ENCODE measurements at regions not wholly inside any gene's neighbourhood (a gene's known extent, or its start where the extent isn't known, plus 50 kb on each side); places are given as distances from the start of the nearest gene placed in this dataset.

DNA sequence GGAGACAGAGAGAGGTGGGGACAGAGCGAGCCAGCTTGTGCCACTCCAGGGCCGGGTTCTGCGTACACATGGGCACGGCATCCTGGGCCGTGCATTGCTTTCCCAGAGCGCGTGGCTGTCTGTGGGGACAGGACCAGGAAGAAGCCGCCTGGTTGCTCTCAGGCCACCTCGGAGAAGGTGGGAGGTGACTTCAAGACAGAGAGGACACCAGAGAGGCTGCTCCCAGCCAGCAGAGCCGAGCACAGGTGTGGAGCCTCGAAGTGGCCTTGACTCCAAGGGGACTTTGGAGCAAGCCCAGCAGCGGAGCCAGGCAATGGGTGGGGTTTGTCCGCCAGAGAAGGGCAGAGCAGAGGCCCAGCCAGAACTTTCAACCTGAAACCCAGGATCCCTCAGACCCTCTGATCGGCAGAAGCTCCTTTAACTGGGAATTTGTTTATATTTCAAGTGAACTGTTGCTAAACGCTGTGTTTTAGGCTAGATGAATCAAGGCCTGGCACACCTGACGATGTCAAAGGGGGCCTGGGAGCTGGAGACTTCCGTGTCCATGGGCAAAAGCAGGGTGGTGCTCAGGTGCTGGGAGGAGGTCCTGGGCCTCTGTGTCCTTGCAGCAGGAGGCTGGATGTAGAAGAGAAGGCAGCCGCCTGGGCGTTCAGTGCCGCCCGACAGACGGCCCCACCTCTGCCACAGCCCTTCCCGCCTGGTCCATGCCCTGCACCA lies 262.1 kb downstream of the DLL1 start:
- Histone ChIP-seq H3K27ac (ENCODE audit: low read length) (no peak overlapping the region), H3K4me1 (ENCODE audit: control insufficient read depth, low read depth, low read length) (no peaks in the 10 kb centered on the region), H3K4me3 (ENCODE audit: low read length) (no peak overlapping the region), H3K27me3 (ENCODE audit: control insufficient read depth, insufficient read depth, low read length) (no peaks in the 10 kb centered on the region), H3K9me3 (ENCODE audit: control insufficient read depth, low read depth, low read length) (no peaks in the 10 kb centered on the region), H3K9ac (ENCODE audit: low read length) (no peak overlapping the region), H3K36me3 (ENCODE audit: control insufficient read depth, low read depth, low read length) (no peaks in the 10 kb centered on the region)

DNA sequence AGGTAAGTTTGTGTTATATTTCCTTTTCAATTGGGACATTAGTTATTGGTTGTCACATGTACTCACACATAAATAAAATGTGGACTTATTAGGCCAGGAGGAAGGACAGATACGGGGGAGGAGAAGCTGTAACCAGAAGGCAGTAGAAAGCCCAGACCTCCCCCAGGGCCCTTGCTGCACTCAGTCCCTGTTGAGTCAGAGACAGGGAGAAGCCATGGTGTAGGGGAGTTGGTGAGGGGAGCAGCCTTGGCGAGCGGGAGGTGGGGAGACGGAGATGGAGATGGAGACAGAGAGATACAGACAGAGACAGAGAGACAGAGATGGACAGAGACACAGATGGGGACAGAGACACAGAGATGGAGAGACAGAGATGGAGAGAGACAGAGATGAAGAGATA lies 263.2 kb downstream of the DLL1 start:
- Histone ChIP-seq H3K27ac (ENCODE audit: low read length) (no peak overlapping the region), H3K9ac (ENCODE audit: low read length) (no peak overlapping the region)

DNA sequence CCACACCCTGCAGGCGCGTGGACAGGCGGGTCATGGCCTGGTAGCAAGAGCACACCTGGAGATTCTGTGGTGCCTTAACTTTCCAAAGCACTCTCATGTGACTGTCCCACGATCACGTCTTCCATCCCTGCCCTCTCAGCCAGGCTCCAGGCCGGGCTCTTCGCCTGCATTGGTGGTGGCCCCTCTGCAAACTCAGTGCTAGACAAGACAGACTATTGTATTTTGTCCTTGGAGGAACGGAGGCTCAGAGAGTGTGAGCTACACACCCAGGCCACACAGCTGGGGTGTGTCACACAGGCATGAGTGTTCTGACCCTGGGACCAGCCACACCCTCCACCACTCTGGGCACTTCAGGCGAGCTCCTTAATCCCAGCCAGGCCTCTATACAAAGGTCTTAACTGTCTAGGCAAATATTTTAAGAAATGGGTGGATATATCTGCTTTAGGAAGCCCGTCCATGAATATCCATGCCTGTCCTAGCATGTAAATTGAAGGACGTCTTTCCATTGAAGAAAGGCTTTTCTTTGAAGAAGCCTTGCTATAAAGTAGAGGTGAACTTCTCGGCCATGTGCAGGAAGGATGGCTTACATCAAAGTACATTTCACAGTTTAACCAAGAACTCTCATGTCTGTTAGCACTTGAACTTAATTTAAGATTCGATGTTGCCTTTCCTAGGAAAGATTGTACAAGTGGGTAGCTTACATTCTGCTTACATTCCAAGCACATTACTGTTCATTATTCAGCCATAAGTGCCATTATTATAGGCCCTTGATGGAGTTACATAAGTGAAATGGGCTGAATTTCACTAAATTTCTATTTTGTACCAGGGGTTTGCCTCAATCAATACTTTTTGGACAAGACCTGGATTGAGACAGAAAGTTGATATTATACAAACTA lies 263.9 kb downstream of the DLL1 start:
- no peak overlapping the region for H3K27ac ChIP-seq (ENCODE audit: low read length)
- H3K27me3 ChIP-seq (ENCODE audit: control insufficient read depth, insufficient read depth, low read length): no peaks in the 10 kb centered on the region
- H3K4me3 ChIP-seq (ENCODE audit: low read length): no peak overlapping the region
- no peaks in the 10 kb centered on the region for H3K4me1 ChIP-seq (ENCODE audit: control insufficient read depth, low read depth, low read length)
- H3K9ac ChIP-seq (ENCODE audit: low read length): no peak overlapping the region
- H3K9me3 ChIP-seq (ENCODE audit: control insufficient read depth, low read depth, low read length): no peaks in the 10 kb centered on the region
- no peaks in the 10 kb centered on the region for H3K36me3 ChIP-seq (ENCODE audit: control insufficient read depth, low read depth, low read length)

More for the DNA sequence above, 263.2 kb downstream of the DLL1 start:
- Histone ChIP-seq H3K4me3 (ENCODE audit: low read length) (no peak overlapping the region), H3K4me1 (ENCODE audit: control insufficient read depth, low read depth, low read length) (no peaks in the 10 kb centered on the region), H3K9me3 (ENCODE audit: control insufficient read depth, low read depth, low read length) (no peaks in the 10 kb centered on the region), H3K36me3 (ENCODE audit: control insufficient read depth, low read depth, low read length) (no peaks in the 10 kb centered on the region), H3K27me3 (ENCODE audit: control insufficient read depth, insufficient read depth, low read length) (no peaks in the 10 kb centered on the region)

DNA sequence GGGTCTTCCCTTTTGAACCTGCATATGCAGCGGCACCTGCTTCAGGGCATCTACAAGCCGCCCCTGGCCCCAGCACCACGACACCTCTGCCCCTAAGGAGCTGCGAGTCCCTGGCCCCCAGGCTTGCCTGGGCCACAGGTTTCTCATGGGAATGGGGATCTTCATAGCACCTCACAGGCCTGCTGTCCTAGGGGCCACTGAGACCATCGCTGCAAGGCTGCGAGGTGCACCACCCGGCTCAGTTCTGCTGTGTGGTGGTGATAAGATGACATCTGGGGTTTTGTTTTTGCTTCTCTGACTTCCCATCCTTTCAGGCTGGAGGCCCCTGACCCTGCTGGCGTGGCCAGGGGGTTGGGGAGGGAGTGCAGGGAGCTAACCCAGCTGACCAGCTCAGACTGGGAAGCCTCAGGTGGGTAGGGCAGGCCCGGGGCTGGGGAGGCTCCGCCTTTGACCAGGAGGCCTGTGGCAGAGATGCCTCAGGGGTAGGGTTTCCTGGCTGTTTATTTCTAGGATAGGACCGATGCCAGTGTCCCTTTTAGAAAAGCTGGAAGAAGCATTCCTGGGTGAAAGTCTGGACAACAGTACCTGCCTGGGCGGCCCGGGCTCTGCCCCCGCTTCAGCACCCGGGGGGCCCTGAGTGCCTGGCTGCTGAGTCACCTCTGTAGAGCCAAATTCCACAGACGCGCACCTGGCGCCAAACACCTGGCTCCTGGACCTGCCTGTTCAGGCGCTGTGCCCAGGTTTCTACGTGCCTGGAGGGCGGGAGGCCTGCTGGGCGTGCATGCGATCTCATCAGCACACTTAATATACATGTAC lies 264.7 kb downstream of the DLL1 start:
- no peaks in the 10 kb centered on the region for H3K27me3 ChIP-seq (ENCODE audit: control insufficient read depth, insufficient read depth, low read length)
- no peaks in the 10 kb centered on the region for H3K4me1 ChIP-seq (ENCODE audit: control insufficient read depth, low read depth, low read length)
- no peak overlapping the region for H3K4me3 ChIP-seq (ENCODE audit: low read length)
- H3K9me3 ChIP-seq (ENCODE audit: control insufficient read depth, low read depth, low read length): no peaks in the 10 kb centered on the region
- H3K9ac ChIP-seq (ENCODE audit: low read length): no peak overlapping the region
- no peaks in the 10 kb centered on the region for H3K36me3 ChIP-seq (ENCODE audit: control insufficient read depth, low read depth, low read length)
- no peak overlapping the region for H3K27ac ChIP-seq (ENCODE audit: low read length)

DNA sequence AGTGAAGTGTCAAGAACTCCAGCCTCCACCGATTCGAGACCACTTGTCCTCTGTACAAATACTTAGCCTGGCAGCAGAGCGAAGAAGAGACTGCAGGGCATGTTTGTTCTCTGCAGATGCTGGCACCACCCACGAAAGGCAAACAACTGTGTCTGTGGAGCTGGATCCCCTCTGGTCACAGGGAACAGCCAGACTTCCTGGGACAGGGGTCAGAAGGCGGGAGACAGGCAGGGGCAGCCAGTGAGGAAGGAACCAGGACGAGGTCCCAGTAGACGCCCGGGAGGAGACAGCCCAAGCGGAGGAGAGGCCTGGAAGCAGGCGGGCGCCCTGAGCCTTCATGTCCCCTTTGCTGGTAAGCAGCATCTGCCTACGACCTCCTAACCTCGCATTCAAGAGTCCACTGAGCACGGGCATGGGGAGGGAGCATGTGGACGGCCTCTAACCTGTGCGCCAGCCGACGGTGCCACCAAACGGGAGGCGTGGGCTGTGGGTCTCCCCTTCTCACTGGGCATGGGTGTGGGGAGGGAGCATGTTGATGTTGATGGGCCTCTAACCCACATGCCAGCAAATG lies 265.5 kb downstream of the DLL1 start:
- H3K27ac ChIP-seq (ENCODE audit: low read length): no peak overlapping the region
- no peak overlapping the region for H3K4me3 ChIP-seq (ENCODE audit: low read length)
- H3K36me3 ChIP-seq (ENCODE audit: control insufficient read depth, low read depth, low read length): no peaks in the 10 kb centered on the region
- no peaks in the 10 kb centered on the region for H3K27me3 ChIP-seq (ENCODE audit: control insufficient read depth, insufficient read depth, low read length)
- H3K9me3 ChIP-seq (ENCODE audit: control insufficient read depth, low read depth, low read length): no peaks in the 10 kb centered on the region
- no peaks in the 10 kb centered on the region for H3K4me1 ChIP-seq (ENCODE audit: control insufficient read depth, low read depth, low read length)
- H3K9ac ChIP-seq (ENCODE audit: low read length): no peak overlapping the region

DNA sequence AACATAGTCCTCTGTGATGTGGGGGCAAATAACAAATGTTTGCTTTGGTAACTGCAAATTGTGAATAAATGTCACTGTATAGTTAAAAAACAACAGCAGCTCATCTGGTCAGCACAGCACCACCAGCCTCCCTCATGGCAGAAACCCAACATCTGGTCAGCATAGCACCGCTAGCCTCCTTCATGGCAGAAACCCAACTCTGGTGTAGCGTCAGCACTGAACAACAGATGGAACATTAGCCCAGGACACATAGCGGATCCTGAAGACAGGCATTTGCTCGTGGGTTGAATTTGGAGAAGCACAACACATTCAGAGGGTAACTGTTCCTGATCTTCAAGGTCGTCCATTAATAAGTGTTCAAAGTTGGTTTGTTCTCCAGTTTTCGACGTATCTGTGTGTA lies 265.9 kb downstream of the DLL1 start:
- H3K36me3 ChIP-seq (ENCODE audit: control insufficient read depth, low read depth, low read length): no peaks in the 10 kb centered on the region
- no peak overlapping the region for H3K9ac ChIP-seq (ENCODE audit: low read length)
- H3K27me3 ChIP-seq (ENCODE audit: control insufficient read depth, insufficient read depth, low read length): no peaks in the 10 kb centered on the region
- no peak overlapping the region for H3K4me3 ChIP-seq (ENCODE audit: low read length)
- no peaks in the 10 kb centered on the region for H3K9me3 ChIP-seq (ENCODE audit: control insufficient read depth, low read depth, low read length)
- H3K4me1 ChIP-seq (ENCODE audit: control insufficient read depth, low read depth, low read length): no peaks in the 10 kb centered on the region
- H3K27ac ChIP-seq (ENCODE audit: low read length): no peak overlapping the region

DNA sequence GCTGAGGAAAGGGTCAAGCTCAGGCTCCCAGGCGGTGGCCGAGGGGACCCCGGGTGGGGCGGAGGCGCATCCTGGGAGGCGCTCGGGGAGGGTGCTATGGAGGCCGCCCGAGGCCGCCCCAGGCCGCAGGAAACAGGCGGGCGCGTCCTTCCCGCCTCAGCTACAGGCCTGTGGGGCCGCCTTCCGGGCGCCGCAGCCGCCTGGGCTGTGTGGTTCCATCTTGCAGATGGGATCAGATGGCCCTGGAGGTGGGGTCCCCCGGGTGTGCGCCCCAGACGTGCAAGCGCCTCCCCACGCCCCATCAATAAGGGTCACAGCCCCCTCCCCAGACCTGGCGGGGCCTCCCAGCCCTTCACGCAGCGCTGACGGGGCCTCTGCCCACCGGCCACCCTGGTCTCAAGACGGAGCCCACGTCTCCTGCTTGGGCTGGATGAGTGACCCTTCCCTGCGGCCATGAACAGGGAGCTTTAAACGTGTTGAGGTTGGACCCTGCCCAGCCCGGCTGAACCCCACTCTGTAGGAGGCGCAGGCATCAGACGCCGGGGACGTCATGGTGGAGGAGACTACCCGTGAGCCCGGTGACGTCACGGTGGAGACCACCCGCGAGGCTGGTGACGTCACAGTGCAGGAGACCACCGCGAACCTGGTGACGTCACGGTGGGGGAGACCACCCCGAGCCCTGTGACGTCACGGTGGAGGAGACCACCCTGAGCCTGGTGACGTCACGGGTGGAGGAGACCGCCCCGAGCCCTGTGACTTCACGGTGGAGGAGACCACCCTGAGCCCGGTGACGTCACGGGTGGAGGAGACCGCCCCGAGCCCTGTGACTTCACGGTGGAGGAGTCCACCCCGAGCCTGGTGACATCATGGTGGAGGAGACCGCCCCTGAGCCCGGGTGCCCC lies 267.0 kb downstream of the DLL1 start:
- H3K27ac ChIP-seq (ENCODE audit: low read length): no peak overlapping the region
- H3K4me1 ChIP-seq (ENCODE audit: control insufficient read depth, low read depth, low read length): no peaks in the 10 kb centered on the region
- no peaks in the 10 kb centered on the region for H3K9me3 ChIP-seq (ENCODE audit: control insufficient read depth, low read depth, low read length)
- H3K27me3 ChIP-seq (ENCODE audit: control insufficient read depth, insufficient read depth, low read length): no peaks in the 10 kb centered on the region
- no peak overlapping the region for H3K9ac ChIP-seq (ENCODE audit: low read length)
- H3K4me3 ChIP-seq (ENCODE audit: low read length): no peak overlapping the region
- no peaks in the 10 kb centered on the region for H3K36me3 ChIP-seq (ENCODE audit: control insufficient read depth, low read depth, low read length)

DNA sequence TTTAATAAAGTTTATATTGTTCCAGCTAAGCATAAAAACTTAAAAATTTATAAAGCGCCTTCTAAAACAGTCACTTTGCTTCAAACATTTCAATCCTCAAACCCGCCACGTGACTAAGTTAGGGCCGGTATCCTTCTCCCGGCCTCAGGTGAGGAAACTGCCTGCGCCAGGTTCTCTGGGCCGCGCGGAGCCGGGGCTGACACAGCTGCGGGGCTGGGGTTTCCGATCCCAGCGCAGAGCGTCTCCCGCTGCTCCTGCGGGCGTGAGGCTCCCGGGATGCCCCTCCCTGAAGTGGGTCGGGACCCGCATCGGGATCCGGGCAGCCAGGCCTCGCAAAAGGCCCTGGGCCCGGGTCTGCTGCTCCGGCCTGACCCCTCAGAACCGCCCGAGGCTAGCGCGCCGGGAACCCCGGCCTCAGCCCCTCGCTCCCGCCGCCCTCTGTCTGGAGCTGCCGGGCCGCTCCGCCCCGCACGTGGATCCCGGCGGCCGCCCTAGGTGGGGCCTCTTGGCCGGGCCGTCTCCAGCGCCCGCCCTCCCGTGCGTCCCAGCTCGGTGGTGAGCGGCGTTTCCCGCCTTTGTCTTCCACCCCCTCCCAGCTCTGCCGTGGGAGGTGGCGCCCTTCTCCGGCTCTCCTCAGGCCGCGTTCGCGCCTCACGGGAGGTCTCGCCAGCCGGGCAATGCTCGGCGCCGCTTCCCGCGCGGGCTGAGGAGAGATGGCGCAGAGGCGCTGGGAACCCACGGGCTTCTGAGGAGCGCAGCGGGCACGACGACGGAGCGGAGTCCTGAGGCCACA lies 267.9 kb downstream of the DLL1 start:
- no peak overlapping the region for H3K27ac ChIP-seq (ENCODE audit: low read length)
- H3K27me3 ChIP-seq (ENCODE audit: control insufficient read depth, insufficient read depth, low read length): no peaks in the 10 kb centered on the region
- no peak overlapping the region for H3K4me3 ChIP-seq (ENCODE audit: low read length)
- H3K4me1 ChIP-seq (ENCODE audit: control insufficient read depth, low read depth, low read length): no peaks in the 10 kb centered on the region
- H3K9me3 ChIP-seq (ENCODE audit: control insufficient read depth, low read depth, low read length): no peaks in the 10 kb centered on the region
- H3K9ac ChIP-seq (ENCODE audit: low read length): no peak overlapping the region
- no peaks in the 10 kb centered on the region for H3K36me3 ChIP-seq (ENCODE audit: control insufficient read depth, low read depth, low read length)

DNA sequence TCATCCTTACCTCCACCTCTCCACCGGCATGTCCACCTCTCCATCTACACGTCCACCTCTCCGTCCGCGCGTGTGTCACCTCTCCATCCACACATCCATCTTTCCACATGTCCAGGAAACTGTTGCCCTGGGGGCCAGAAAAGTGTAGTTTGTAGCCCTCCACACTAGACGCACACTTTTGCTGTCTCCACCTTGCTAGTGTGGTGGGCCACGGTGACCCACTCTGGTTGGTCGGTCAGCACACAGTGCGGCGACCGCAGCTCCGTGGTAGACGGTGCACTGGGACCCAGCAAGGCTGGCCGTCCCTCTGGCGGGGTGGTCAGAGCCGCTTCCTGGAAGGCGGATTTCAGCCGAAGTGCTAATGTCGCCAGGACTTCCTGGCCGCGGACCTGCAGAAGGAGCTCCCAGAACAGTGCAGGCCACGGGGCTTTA lies 268.6 kb downstream of the DLL1 start:
- Histone ChIP-seq H3K27me3 (ENCODE audit: control insufficient read depth, insufficient read depth, low read length) (no peaks in the 10 kb centered on the region), H3K9ac (ENCODE audit: low read length) (no peak overlapping the region), H3K4me1 (ENCODE audit: control insufficient read depth, low read depth, low read length) (no peaks in the 10 kb centered on the region), H3K27ac (ENCODE audit: low read length) (no peak overlapping the region), H3K9me3 (ENCODE audit: control insufficient read depth, low read depth, low read length) (no peaks in the 10 kb centered on the region), H3K36me3 (ENCODE audit: control insufficient read depth, low read depth, low read length) (no peaks in the 10 kb centered on the region), H3K4me3 (ENCODE audit: low read length) (no peak overlapping the region)

DNA sequence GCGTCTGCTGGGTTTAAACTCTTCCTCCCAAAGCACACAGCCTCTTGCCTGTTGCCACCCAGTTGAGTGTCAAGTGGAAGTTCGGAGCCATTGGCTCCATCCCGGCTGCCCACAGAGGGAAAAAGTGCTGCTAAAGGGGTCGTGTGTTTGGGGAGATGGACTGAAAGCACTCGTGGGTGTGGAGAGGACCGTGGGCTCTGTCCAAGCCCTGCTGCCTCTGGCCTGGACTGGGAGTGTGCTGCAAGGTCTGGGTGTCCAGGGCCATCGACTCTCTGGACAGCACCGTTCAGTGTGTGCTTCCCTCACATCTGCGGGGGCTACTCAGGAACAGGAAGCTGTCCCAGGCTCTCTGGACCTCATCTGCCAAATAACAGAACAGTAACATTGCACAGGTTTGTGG lies 269.3 kb downstream of the DLL1 start:
- Histone ChIP-seq H3K4me3 (ENCODE audit: low read length) (no peak overlapping the region), H3K9me3 (ENCODE audit: control insufficient read depth, low read depth, low read length) (no peaks in the 10 kb centered on the region), H3K4me1 (ENCODE audit: control insufficient read depth, low read depth, low read length) (no peaks in the 10 kb centered on the region), H3K9ac (ENCODE audit: low read length) (no peak overlapping the region), H3K36me3 (ENCODE audit: control insufficient read depth, low read depth, low read length) (no peaks in the 10 kb centered on the region), H3K27me3 (ENCODE audit: control insufficient read depth, insufficient read depth, low read length) (no peaks in the 10 kb centered on the region), H3K27ac (ENCODE audit: low read length) (no peak overlapping the region)
